IPS DF 4.7 (cell line): ENCODE measurements at regions not wholly inside any gene's neighbourhood (a gene's known extent, or its start where the extent isn't known, plus 50 kb on each side); places are given as distances from the start of the nearest gene placed in this dataset.
"Not testable (repeated sequence)": the region's sequence is repeated elsewhere in the genome, so short reads cannot be mapped to it uniquely, and the experiment has no call there.

ENCODE experiments used
- DNase-seq: peaks from one replicate; pipeline ENCODE4 v3.0.0-alpha.2; 2013; ENCODE audit warnings: low spot score; ENCODE audit errors: extremely low read depth

DNA sequence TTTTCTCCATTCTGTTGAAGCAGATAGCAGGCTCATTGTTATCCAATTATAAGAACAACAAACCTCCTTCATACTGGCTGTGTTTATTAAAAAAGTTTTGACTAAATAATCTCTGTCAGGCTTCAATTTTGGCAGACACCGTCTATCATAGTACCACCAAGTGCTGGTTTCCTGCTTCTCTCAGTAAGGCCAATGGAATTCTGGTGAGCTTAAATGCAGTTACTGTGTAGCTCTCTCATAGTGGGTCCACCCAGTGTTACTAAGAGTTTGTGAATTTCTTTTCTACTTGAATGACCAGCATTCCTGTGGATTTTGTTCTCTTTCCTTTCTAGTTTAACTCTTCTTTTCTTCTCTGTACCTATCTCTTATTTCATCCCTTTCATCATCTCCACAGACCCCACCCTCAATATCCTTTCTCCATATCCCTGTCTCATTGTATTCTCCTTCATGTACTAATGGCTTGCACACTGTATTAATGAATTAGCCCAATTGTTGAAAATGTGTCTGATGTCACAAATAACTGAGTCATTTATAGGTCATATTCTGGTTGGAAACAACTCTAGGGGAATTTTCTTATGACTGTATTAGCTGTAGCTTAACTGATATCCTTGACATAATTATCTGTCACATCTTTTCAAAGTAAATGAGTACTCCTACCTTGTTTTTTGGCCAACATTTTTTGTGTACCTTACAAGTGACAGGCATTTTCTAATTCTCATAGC lies 372.1 kb downstream of the FAT3 start:
- no peak for DNase-seq

DNA sequence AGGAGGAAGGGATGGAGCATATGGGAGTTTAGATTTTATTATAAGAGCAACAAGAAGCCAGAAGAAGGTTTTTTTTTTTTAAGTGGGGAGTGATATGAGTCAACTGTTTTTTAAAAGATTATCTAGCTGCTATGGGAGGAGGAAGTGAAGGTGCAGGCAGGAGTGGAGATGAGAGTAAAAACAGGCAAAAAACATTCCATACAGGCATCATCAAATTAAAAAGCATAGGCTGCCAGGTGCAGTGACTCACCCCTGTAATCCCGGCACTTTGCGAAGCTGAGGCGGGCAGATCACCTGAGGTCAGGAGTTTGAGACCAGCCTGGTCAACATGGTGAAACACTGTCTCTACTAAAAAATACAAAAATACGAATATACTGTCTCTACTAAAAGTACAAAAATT lies 368.4 kb upstream of the MTNR1B start:
- DNase-seq = no peak

DNA sequence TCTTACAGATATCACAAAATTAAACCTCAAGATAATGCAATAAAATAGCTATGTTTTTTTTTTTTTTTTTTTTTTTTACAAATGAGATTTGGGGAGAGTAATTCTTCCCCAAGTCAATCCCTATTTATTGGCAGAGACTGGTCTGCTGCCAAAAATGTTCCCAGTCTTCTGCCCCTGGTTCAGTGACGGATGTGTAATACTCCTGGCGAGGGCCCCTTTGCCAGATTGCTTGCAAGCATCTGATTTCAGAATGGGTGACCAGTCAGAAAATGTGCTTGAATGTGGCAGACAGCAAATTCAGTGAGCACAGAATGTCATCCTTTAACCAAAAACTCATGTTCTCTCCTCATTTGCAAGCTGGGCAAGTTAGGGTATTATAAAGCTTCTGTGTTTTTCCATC lies 363.8 kb upstream of the MTNR1B start:
- DNase-seq = no peak

DNA sequence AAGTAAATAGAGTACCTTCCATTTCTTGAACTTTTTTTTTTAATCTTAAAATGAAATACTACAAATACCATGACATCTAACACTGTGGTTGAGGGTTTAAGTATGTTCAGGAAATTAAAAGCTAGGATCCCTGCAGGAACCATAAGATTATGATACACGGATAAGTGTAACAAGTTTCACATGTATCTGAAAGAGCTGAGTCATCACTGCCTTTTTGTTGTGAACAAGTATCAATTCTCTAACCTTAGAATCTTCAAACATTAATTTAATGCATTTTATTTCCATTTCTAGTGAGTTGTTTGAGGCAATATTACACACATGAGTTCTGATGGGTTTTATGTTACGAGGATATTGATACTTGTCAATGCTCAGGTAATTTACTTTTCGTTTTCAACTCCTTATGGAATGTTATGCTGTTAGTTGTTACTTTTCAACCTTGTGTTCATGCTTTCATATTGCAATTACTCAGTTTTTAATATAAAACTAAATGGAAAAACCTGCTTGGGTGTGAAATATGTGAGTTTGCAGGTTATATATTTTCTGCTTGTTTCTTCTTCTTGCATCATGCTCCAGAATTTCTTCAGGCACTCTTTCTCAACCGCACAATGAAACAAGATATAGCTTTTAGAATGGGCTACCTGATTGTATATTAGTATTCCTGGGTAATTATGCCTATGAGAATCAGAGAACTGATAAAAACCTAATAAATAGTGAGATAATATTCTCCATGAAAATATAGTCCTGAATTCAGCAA lies 361.3 kb upstream of the MTNR1B start:
- DNase-seq = no peak

DNA sequence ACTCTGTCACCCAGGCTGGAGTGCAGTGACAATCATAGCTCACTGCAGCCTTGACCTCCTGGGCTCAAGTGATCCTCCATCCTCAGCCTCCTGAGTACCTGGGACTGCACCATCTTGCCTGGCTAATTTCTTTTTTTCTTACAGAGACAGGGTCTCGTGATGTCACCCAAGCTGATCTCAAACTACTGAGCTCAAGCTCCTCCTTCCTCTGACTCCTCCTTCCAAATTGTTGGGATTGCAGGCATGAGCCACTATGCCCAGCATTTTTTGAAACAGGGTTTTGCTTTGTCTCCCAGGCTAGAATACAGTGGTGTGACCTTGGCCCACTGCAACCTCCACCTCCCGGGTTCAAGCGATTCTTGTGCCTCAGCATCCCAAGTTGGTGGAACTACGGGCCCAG lies 358.3 kb upstream of the MTNR1B start:
- no peak for DNase-seq

GRCh38 chr11:92618020-92618419 lies 351.4 kb upstream of the MTNR1B start:
- not testable (repeated sequence) for DNase-seq

GRCh38 chr11:92623055-92623454 lies 346.4 kb upstream of the MTNR1B start:
- no peak for DNase-seq

DNA sequence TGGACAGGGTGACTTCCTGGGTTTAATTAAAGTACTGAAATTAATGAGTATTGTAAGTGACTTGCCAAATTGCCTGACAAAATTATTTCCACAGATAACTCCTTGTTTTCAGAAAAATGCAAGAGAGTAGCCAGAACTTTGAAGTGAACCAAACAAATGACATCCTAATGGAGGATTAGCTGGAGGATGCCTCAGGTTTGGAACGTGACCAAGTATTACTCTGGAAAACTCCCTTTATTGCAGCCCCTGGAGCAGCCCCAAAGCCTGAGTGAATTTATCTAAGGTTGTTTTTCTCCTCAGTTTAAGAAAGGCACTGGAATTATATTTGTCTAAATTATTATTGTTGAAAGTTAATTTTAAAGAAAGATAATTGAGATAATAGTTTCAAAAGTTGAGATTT lies 343.6 kb upstream of the MTNR1B start:
- no peak for DNase-seq

- no peak for DNase-seq
Measured at GRCh38 chr11:92626624-92627023, 342.8 kb upstream of the MTNR1B start.

DNA sequence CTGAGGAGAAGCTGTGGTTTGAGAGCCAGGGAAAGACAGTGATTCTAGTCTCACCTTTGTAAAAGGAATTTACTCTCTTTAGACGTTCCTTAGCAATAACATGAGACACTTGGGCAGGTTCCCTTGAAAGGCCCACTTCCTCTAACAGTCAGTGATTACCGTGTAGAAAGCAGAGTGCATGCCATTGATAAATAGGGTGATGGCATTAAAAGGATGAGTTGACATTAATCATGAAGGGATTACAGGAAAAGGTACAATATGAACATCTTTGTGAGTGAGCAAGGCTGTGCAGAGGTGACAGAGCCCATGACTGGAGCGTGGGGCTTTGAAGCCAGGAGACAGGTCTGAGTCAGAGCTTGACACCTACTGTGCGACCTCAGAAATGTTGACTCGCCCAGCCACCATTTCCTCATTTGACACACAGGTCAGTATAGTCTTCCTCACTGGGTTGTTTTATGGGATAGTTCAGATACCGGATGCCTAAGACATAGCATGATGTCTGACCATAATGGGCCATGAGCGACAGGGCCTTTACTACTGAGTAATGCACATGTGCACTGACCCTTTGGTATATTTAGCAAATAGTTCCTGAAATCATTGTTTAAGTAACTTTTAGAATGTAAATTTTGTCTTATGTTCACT lies 341.7 kb upstream of the MTNR1B start:
- DNase-seq = no peak

- no peak for DNase-seq
Measured at GRCh38 chr11:92628401-92629292, 340.8 kb upstream of the MTNR1B start.

- DNase-seq = no peak
Measured at GRCh38 chr11:92632495-92632894, 337.0 kb upstream of the MTNR1B start.

DNA sequence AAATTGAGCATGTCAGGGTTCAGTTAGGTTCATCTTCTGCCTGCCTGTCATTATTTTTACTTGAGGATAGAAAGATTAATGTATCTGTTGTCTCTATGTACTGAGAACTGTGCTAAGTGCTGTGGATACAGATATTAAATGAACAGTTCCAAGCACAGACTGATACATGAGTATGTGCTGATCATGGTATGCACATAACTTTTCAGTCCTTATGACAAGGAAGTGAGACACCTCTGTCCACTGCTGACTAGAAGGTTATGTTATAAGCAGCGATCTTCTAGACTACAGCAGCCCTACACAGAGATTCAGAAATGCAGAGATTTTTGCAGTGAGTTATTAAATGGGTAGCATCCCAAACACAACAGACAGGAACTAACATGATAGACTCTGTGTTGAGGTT lies 335.6 kb upstream of the MTNR1B start:
- no peak for DNase-seq

- no peak for DNase-seq
Measured at GRCh38 chr11:92636543-92637188, 332.8 kb upstream of the MTNR1B start.

DNA sequence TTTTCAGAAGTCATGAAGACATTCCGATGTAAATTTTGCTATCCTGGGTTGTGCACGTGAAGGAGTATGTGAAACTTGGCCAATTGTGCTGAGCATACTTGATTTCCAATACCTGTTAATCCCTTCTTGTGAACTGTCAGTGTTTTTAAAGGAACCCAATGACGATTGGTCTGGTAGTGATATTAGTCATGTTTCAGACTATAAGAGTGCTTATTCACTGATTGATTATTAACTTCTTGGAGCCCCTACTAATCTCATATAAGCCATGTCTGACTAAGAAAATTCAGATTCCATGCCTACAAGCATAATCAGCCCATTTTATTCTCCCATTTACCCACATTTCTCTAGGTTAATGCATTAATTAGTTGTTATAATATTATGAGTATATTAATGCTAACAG lies 330.8 kb upstream of the MTNR1B start:
- no peak for DNase-seq

- DNase-seq = no peak
Measured at GRCh38 chr11:92642177-92642931, 327.1 kb upstream of the MTNR1B start.

DNA sequence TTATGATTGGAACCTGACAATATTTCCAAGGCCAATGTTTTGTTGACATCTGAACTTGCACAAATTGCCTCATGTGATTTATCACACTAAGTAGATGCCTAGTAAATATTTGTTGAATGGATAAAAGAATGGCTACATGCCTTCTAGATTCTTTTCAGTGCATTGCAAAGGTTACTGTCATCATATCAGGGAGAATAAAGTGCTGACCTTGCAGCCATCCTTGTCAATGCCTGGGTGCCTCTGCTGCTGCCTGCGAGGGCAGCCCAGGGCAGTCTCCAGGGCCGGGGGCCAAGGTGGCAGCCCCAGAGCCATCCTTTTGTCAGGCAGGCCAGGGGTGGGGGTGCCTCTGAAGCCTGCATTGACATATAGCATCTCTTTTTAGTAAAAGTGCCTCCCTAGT lies 325.6 kb upstream of the MTNR1B start:
- no peak for DNase-seq

DNA sequence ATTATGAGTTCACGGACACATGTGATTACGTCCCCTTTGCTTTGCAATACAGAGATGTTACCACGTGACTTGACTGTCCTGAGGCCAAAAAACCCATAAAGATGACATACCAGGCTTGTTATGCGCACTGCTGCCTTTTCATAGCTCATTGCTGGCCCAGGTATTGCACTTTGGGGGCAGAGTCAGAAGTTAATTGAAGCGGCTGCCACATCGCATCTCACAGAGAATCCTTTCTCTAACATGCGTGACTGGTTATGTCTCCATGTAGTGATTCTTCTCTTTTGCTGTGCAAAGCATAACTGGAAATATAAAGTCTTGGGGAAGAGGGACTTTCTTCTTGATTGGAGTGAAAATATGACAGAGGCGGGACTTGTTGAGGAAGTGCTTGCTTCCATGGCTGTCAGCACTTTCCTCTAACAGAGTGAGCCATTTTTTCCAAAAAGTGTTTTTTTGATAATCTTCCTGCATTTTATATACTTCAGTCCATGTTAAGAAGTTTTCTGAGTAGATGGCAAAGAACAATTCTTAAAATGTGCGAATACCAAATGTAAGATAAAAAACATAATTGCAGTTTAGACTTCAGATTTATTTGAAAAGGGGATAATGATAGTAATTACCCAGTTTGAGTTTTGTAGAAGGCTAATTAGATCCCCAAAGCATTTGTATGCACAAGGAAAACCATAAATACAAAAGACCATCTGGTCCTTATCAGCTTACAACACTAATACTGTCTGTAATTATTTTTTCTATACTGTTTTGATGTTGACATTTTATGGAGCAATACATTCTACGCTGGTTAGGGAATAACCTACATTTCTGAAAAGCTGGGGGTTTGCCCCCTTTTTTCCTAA lies 324.6 kb upstream of the MTNR1B start:
- DNase-seq = no peak

- no peak for DNase-seq
Measured at GRCh38 chr11:92651159-92651558, 318.3 kb upstream of the MTNR1B start.
